LNCAP (cell line): ENCODE measurements at regions not wholly inside any gene's neighbourhood (a gene's known extent, or its start where the extent isn't known, plus 50 kb on each side); places are given as distances from the start of the nearest gene placed in this dataset.

Source experiments
- CTCF ChIP-seq: fragments of 450-650 bp; IDR thresholded peaks from 2 replicates; pipeline ENCODE4 v1.5.1; 2017; ENCODE audit warnings: mild to moderate bottlenecking

DNA sequence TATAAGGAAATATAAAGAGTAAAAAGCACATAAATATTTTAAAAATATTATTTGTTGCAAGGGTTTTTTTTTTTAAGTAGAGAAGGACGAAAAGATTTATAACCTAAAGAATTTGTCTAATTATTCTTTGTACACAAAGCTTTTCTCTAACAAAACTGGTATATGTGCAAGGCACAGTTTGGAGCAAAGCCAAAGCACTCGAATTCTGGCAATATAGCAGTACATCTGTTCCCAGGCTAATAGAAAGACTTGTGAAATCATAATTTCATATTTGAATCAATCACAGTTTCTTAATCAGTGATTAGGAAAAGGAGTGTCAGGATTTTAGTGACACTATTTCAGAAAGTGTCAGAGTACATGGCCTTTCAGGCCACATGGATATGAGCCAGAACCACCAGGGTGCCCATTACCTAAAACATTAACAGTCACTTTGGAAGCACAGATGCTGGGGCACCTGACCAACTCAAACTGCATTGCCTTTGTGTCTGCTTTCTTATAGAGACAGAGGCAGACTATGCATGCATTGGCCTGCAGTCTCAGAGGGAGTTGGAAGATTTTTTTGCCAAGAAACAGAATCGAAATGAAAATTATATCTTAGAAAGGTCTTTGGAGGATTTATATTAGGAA is 651.8 kb upstream of the SGO1 start:
- TF ChIP-seq CTCF, result no peak

GRCh38 chr3:20836801-20837200 is 650.8 kb upstream of the SGO1 start:
- no peak for TF ChIP-seq CTCF

DNA sequence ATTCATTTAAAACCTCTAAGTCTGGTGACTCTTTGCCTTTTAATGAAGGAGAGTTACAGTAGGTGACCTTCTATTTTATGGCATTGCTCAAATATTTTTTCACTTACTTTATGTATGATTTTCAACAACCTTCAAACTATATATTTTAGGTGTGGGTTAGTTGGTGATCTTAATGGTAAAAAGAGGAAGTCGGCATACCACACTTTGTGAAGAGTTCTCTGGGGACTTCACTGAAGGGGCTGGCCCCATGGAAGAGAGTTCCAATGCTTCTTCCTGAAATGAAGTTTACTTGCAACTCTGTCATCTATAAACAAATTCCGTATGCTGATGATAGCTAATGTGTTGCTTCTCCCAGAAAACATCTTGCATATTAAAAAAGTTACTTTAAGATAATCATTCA is 647.0 kb upstream of the SGO1 start:
- no peak for TF ChIP-seq CTCF

DNA sequence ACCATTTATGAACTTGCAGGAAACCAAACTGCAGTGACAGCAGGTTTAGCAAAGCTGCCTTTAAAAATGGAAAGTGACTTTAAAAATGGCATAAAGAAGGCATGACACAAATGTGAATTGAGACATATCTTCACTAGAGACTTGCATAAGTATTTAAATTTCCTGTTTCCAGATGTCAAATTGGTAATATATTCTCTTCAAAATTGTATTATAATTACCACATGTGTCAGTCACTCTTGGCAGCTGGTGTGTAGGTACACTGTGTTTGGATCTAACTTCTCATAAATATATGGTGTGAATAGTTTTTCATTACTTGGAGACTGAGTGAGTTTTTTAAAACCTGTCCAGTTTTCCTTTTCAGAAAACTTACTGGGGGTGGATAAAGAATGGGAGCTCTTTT is 636.2 kb upstream of the SGO1 start:
- TF ChIP-seq CTCF, result no peak

- no peak for TF ChIP-seq CTCF
Observed at GRCh38 chr3:20811631-20812030, 625.6 kb upstream of the SGO1 start.

DNA sequence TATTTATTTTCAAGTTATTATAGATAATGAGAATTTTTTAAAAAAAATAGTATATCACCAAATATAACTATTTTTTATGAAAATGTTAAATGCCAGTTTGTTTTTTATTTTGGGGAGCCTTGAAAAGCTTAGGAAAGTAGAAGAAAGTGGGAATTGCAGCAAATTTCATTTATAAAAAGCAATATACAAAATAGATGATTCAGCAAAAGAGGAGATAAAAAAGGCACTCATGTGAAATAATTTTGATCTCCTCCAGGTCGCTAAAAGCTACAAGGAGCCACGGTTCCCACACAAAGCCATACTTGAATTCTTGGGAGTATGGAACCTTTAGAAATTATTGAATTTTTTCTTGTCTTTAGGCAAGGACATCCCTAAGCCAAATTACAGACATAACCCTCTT is 625.0 kb upstream of the SGO1 start:
- TF ChIP-seq CTCF, result no peak

GRCh38 chr3:20810555-20810954 is 624.5 kb upstream of the SGO1 start:
- no peak for TF ChIP-seq CTCF

DNA sequence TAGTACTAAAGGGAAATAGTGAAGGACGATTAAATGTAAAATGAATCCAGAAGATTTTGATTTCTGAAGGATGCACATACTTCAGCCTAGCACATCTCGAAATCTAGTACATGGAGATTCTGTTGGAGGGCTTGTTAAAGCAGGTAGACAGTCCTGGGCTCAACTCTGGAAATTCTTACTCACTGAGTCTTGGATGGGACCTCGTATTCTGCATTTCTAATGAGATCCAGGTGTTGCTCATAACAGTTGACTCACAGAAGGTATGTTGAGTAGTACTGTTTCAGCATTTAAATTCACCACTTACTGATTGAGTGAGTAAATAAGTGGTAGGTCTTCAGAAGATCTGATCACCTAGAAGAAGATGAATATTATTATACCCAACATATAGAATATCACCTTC is 623.4 kb upstream of the SGO1 start:
- no peak for TF ChIP-seq CTCF
